Activated CD8-positive, alpha-beta memory T cell treated with anti-CD3 and anti-CD28 coated beads, Interleukin-2, amount 10 ng/mL, durations not matched to agents 7 days and 5 days (primary cell): ENCODE measurements at regions not wholly inside any gene's neighbourhood (a gene's known extent, or its start where the extent isn't known, plus 50 kb on each side); places are given as distances from the start of the nearest gene placed in this dataset.
A peak's percentile ranks its signal among the peaks of the same experiment; 100 is the strongest.

Source experiments
- ATAC-seq: fragments of 150-1000 bp; cut with Tn5 transposase; one replicate; pipeline ENCODE4 v1.10.0; 2021; ENCODE audit warnings: moderate library complexity
- CTCF ChIA-PET: fragments of 350-600 bp; sonication (Branson Sonifier 250); formaldehyde crosslinking; loops from one replicate; lab custom pipeline; 2021; ENCODE audit warnings: antibody characterized with exemption; lab: Charles Lee
- DNase-seq: peaks from one replicate; pipeline ENCODE4 v3.0.0-alpha.2; 2020
- H3K27ac Mint-ChIP-seq: one replicate; pipeline ENCODE4 v1.8.0; 2021; ENCODE audit warnings: mild to moderate bottlenecking, mixed read lengths
- H3K27me3 Mint-ChIP-seq: one replicate; pipeline ENCODE4 v1.8.0; 2021; ENCODE audit warnings: mixed read lengths
- H3K36me3 Mint-ChIP-seq: one replicate; pipeline ENCODE4 v1.8.0; 2021; ENCODE audit warnings: mild to moderate bottlenecking, mixed read lengths
- H3K4me1 Mint-ChIP-seq: one replicate; pipeline ENCODE4 v1.8.0; 2021; ENCODE audit warnings: mixed read lengths
- H3K4me3 Mint-ChIP-seq: one replicate; pipeline ENCODE4 v1.8.0; 2021; ENCODE audit warnings: mild to moderate bottlenecking, moderate library complexity, mixed read lengths
- H3K9me3 Mint-ChIP-seq: one replicate; pipeline ENCODE4 v1.8.0; 2022; ENCODE audit warnings: low read depth, mixed read lengths

DNA sequence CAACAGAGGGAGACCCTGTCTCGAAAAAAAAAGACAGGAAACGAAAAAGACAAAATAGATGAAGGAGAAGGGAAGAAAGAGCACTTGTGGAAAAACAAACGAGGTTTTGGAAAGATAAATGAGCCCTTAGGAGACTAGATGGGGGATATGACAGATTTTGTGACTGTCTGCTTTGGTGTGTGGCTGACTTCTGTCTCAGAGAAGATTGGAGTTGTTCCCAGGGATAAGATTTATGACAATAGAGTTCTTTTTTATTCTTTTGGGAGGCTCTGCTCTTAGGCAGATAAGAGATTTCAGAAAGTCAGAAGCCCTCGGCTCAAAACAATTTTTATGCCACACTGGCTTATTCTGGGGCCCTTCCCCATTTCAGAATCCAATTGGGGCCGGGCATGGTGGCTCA lies 73.9 kb upstream of the ATF7IP2 start:
- CTCF ChIA-PET, result no interaction called here
- no peak overlapping the region for H3K4me3 Mint-ChIP-seq
- ATAC-seq (no peak), DNase-seq (no peak)
- no peaks in the 10 kb centered on the region for H3K36me3 Mint-ChIP-seq
- no peaks in the 10 kb centered on the region for H3K9me3 Mint-ChIP-seq
- H3K27ac Mint-ChIP-seq, result no peak overlapping the region
- no peaks in the 10 kb centered on the region for H3K27me3 Mint-ChIP-seq
- peaks cover 6% of the 10 kb centered on the region for H3K4me1 Mint-ChIP-seq

DNA sequence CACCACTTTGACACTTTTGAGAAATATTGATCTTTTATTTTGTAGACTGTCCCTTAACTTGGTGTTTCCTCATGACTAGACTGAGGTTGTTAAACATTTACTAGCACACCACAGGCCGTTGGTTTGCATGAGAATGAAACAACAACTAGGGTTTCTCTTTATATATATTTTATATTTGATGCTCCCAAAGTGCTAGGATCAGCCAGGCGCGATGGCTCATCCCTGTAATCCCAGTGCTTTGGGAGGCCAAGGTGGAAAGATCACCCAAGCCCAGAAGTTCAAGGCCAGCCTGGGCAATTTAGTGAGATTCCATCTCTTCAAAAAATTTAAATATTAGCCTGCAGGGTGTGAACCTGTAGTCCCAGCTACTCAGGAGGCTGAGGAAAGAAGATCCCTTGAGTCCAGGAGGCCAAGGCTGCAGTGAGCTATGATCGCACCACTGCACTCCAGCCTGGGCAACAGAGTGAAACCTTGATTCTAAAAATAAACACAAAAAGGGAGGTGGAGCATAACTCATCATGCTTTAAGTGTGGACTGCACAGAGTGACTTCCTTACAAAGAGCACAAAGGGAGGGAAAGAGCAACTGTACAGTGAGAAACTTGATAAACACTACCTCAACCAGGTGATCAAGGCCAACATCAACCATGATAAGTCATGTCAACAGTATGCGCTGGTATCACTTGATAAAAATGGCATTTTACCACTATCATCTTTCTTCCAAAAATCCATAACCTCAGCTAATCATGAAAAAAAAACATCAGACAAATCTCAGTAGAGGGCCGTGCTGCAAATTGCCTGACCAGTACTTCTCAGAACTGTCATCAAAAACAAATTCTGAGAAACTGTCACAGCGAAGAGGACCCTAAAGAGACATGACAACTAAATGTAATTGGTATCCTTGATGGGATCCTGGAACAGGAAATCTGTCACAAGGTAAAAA lies 72.8 kb upstream of the ATF7IP2 start:
- Mint-ChIP-seq H3K9me3 (no peaks in the 10 kb centered on the region), H3K36me3 (no peaks in the 10 kb centered on the region), H3K27me3 (no peaks in the 10 kb centered on the region), H3K27ac (no peak overlapping the region), H3K4me3 (no peak overlapping the region), H3K4me1 (peaks cover 6% of the 10 kb centered on the region)
- CTCF ChIA-PET, result interaction anchor here (0.9 to 1.1 kb wide), 2 partner anchors 56 to 192 kb away, joined by 3 read pairs; no protein-coding TSS in a partner anchor
- ATAC-seq (no peak), DNase-seq (no peak)

DNA sequence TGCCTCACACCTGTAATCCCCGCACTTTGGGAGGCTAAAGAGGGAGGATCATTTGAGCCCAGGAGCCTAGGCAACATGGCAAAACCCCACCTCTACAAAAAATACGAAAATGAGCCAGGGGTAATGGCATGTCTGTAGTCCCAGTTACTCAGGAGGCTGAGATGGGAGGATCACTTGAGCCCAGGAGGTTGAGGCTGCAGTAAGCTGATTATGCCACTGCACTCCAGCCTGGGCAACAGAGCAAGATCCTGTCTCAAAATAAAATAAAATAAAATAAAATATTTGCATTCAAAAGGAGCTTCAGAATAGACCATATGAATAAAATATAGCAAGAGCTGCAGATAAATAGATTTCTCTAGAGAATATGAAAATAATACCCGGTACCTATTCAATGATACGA lies 71.5 kb upstream of the ATF7IP2 start:
- no peak overlapping the region for H3K27ac Mint-ChIP-seq
- no peak overlapping the region for H3K4me3 Mint-ChIP-seq
- H3K36me3 Mint-ChIP-seq, result no peaks in the 10 kb centered on the region
- no peak for ATAC-seq
- CTCF ChIA-PET, result interaction anchor here (0.9 to 4.2 kb wide), 7 partner anchors 12 to 423 kb away, joined by 3 to 44 read pairs (median 4); no protein-coding TSS in a partner anchor
- no peaks in the 10 kb centered on the region for H3K27me3 Mint-ChIP-seq
- peaks cover 6% of the 10 kb centered on the region for H3K4me1 Mint-ChIP-seq
- H3K9me3 Mint-ChIP-seq, result no peaks in the 10 kb centered on the region
- no peak for DNase-seq

DNA sequence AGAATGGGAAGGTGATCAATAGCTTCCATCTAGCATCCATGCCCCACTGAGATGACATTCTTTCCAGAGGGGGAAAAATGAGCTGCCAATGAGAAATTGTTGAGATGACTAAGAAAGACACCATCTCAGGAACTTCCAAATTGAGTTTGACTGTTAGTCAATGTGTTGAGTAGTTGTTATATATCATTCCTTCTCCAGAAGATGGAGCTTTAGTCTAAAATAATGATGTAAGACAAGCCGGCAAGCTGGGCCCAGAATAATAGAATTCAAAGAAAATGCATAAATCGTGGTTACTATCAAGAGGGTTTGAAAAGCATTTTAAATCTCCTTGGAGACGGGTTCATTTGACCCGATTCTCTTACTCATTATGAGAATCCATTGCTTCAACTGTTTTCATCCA lies 71.0 kb upstream of the ATF7IP2 start:
- CTCF ChIA-PET, result interaction anchor here (0.9 to 4.2 kb wide), 7 partner anchors 12 to 422 kb away, joined by 3 to 44 read pairs (median 4); no protein-coding TSS in a partner anchor
- ATAC-seq (no peak), DNase-seq (no peak)
- Mint-ChIP-seq H3K4me1 (peaks cover 6% of the 10 kb centered on the region), H3K27me3 (no peaks in the 10 kb centered on the region), H3K27ac (no peak overlapping the region), H3K9me3 (no peaks in the 10 kb centered on the region), H3K36me3 (no peaks in the 10 kb centered on the region), H3K4me3 (no peak overlapping the region)

DNA sequence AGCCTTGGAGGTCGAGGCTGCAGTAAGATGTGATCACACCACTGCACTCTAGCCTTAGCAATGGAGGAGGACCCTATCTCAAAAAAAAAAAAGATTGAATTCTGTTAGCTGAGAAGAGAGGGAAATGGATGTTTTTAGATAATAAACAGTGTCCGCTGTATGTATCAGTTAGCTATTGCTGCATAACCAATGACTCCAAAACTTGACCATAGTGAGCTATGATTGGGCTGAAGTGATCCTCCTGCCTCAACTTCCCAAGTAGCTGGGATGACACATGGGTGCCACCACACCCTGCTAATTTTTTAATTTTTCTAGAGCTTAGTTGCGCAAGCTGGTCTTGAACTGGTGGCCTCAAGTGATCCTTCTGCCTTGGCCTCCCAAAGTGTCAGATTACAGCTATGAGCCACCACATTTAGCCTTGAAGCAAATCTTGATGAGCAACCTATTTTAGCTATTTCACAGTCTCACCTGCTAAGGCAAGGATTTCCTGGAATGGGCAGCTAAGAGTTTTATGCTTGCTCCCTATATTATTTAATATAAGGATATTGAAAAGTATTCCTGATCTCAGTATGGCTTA lies 68.3 kb upstream of the ATF7IP2 start:
- Mint-ChIP-seq H3K36me3 (no peaks in the 10 kb centered on the region), H3K4me3 (no peak overlapping the region), H3K4me1 (peaks cover 6% of the 10 kb centered on the region), H3K27ac (no peak overlapping the region), H3K9me3 (no peaks in the 10 kb centered on the region), H3K27me3 (no peaks in the 10 kb centered on the region)
- DNase-seq (no peak), ATAC-seq (no peak)
- CTCF ChIA-PET, result interaction anchor here (1.1 to 4.2 kb wide), 4 partner anchors 10 to 420 kb away, joined by 3 to 44 read pairs (median 3); no protein-coding TSS in a partner anchor

GRCh38 chr16:10318798-10319500 lies 66.9 kb upstream of the ATF7IP2 start:
- H3K27ac Mint-ChIP-seq, result no peak overlapping the region
- H3K36me3 Mint-ChIP-seq, result no peaks in the 10 kb centered on the region
- H3K4me3 Mint-ChIP-seq, result no peak overlapping the region
- CTCF ChIA-PET, result interaction anchor here (1.4 to 1.8 kb wide), 2 partner anchors 11 to 191 kb away, joined by 4 to 6 read pairs; no protein-coding TSS in a partner anchor
- no peak for DNase-seq
- no peaks in the 10 kb centered on the region for H3K4me1 Mint-ChIP-seq
- H3K9me3 Mint-ChIP-seq, result no peaks in the 10 kb centered on the region
- H3K27me3 Mint-ChIP-seq, result no peaks in the 10 kb centered on the region
- ATAC-seq, result peak; percentile 33

GRCh38 chr16:10321407-10322387 lies 64.2 kb upstream of the ATF7IP2 start:
- Mint-ChIP-seq H3K4me1 (no peaks in the 10 kb centered on the region), H3K27ac (no peak overlapping the region), H3K4me3 (no peak overlapping the region), H3K36me3 (no peaks in the 10 kb centered on the region), H3K9me3 (no peaks in the 10 kb centered on the region), H3K27me3 (no peaks in the 10 kb centered on the region)
- no peak for DNase-seq
- ATAC-seq, result peak; percentile 33
- CTCF ChIA-PET, result interaction anchor here (0.7 to 1.8 kb wide), 5 partner anchors 70 to 183 kb away, joined by 3 to 5 read pairs (median 3); no protein-coding TSS in a partner anchor

GRCh38 chr16:10322723-10323527 lies 62.9 kb upstream of the ATF7IP2 start:
- ATAC-seq (no peak), DNase-seq (no peak)
- H3K27ac Mint-ChIP-seq, result no peak overlapping the region
- no peaks in the 10 kb centered on the region for H3K27me3 Mint-ChIP-seq
- CTCF ChIA-PET, result interaction anchor here (0.7 to 1.8 kb wide), 2 partner anchors 69 to 181 kb away, joined by 3 to 4 read pairs; no protein-coding TSS in a partner anchor
- H3K4me1 Mint-ChIP-seq, result no peaks in the 10 kb centered on the region
- no peaks in the 10 kb centered on the region for H3K9me3 Mint-ChIP-seq
- H3K36me3 Mint-ChIP-seq, result no peaks in the 10 kb centered on the region
- H3K4me3 Mint-ChIP-seq, result no peak overlapping the region

DNA sequence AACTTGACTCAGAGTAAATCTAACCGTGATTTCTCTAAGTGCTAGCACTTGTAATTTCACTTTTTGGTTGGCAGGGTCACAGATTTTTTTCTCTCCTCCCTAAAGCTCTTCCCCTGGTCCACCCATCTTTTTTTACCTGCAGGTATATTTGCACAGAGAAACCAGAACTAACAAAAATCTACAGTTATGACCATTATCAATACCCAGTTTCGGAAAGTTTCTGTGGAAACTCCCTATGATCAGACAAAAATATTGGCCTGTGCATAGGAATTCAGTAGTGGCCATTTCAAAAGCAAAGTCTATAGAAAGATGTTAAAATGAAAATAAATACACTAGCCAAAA lies 62.4 kb upstream of the ATF7IP2 start:
- CTCF ChIA-PET, result no interaction called here

DNA sequence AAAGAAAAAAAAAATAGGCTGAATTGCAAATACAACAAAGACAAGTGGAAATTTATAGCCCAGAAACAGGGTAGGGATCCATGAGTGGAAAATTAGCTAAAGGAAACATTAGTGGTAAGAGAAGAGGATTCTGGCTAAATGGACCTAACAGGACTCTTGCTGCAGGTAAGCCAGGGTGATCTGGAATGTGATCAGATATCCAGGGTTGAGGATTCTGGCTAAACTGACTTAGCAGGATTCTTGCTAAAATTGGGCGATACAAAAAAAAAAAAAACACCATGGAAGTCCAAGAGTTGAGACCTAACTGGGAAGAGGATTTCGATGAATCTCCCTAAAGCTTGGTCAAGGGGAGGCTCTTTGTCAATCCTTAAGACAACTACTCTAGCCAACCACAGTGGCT lies 61.7 kb upstream of the ATF7IP2 start:
- no peak overlapping the region for H3K4me3 Mint-ChIP-seq
- H3K27ac Mint-ChIP-seq, result no peak overlapping the region
- peaks cover 3% of the 10 kb centered on the region for H3K4me1 Mint-ChIP-seq
- DNase-seq (no peak), ATAC-seq (no peak)
- H3K36me3 Mint-ChIP-seq, result peaks cover 2% of the 10 kb centered on the region
- no peaks in the 10 kb centered on the region for H3K9me3 Mint-ChIP-seq
- H3K27me3 Mint-ChIP-seq, result no peaks in the 10 kb centered on the region
- CTCF ChIA-PET, result no interaction called here

More for the DNA sequence above, 62.4 kb upstream of the ATF7IP2 start:
- no peak overlapping the region for H3K27ac Mint-ChIP-seq
- H3K36me3 Mint-ChIP-seq, result peaks cover 2% of the 10 kb centered on the region
- peaks cover 3% of the 10 kb centered on the region for H3K4me1 Mint-ChIP-seq
- H3K9me3 Mint-ChIP-seq, result no peaks in the 10 kb centered on the region
- ATAC-seq (no peak), DNase-seq (no peak)
- H3K4me3 Mint-ChIP-seq, result no peak overlapping the region
- no peaks in the 10 kb centered on the region for H3K27me3 Mint-ChIP-seq

GRCh38 chr16:10325783-10326543 lies 59.9 kb upstream of the ATF7IP2 start:
- H3K9me3 Mint-ChIP-seq, result no peaks in the 10 kb centered on the region
- H3K27me3 Mint-ChIP-seq, result no peaks in the 10 kb centered on the region
- peaks cover 16% of the 10 kb centered on the region for H3K4me1 Mint-ChIP-seq
- CTCF ChIA-PET, result interaction anchor here (1.4 kb wide), 1 partner anchor 11 kb away, joined by 4 read pairs; no protein-coding TSS in a partner anchor
- H3K4me3 Mint-ChIP-seq, result no peak overlapping the region
- ATAC-seq (no peak), DNase-seq (no peak)
- peaks cover 2% of the 10 kb centered on the region for H3K36me3 Mint-ChIP-seq
- no peak overlapping the region for H3K27ac Mint-ChIP-seq
